PC-9 (cell line): ENCODE measurements at regions not wholly inside any gene's neighbourhood (a gene's known extent, or its start where the extent isn't known, plus 50 kb on each side); places are given as distances from the start of the nearest gene placed in this dataset.

ENCODE experiments used
- BruUV-seq: library from RNA; stranded (reverse); fragments of 400-500 nt; replicated peaks from 2 replicates; lab custom pipeline; 2021; lab: Mats Ljungman, UMichigan
- CTCF ChIA-PET: fragments of 300-600 bp; sonication (Branson Sonifier 250); formaldehyde crosslinking; loops from one replicate; lab custom pipeline; 2022; ENCODE audit warnings: antibody characterized with exemption; lab: Charles Lee
- POLR2A ChIA-PET: fragments of 300-600 bp; sonication (Branson Sonifier 250); formaldehyde crosslinking; loops from one replicate; lab custom pipeline; 2022; ENCODE audit warnings: antibody characterized with exemption; ENCODE audit not compliant: unreplicated experiment; lab: Charles Lee
- DNase-seq, 2 experiments: peaks; one replicate each; pipeline versions ENCODE4 v3.0.0 to v3.0.0-alpha.2; 2015 to 2022; ENCODE audit warnings: mixed read lengths in 1 of 2
- H2AFZ ChIP-seq: fragments of 200-600 bp; sonication (generic); 2 replicates; pipeline ENCODE4 v1.8.1; 2017; ENCODE audit warnings: antibody characterized with exemption
- H3F3A ChIP-seq: fragments of 200-600 bp; sonication (generic); 2 replicates; pipeline ENCODE4 v1.8.1; 2017; ENCODE audit warnings: antibody characterized with exemption, mild to moderate bottlenecking, low read depth; ENCODE audit not compliant: insufficient read depth
- H3K27ac ChIP-seq: fragments of 200-600 bp; sonication (generic); 2 replicates; pipeline ENCODE4 v1.6.1; 2016; ENCODE audit warnings: mixed run types
- H3K27me3 ChIP-seq: fragments of 200-600 bp; sonication (generic); 2 replicates; pipeline ENCODE4 v1.6.1; 2016; ENCODE audit warnings: low read depth, mixed run types; ENCODE audit not compliant: insufficient read depth
- H3K36me3 ChIP-seq: fragments of 200-600 bp; sonication (generic); 2 replicates; pipeline ENCODE4 v1.6.1; 2016; ENCODE audit warnings: low read depth, mixed run types
- H3K4me1 ChIP-seq: fragments of 200-600 bp; sonication (generic); replicated peaks from 2 replicates; pipeline ENCODE4 v1.6.1; 2016; ENCODE audit warnings: mixed run types; ENCODE audit not compliant: insufficient read depth
- H3K4me2 ChIP-seq: fragments of 200-600 bp; sonication (generic); 2 replicates; pipeline ENCODE4 v1.6.1; 2017; ENCODE audit warnings: mixed run types
- H3K4me3 ChIP-seq: fragments of 200-600 bp; sonication (generic); 2 replicates; pipeline ENCODE4 v1.6.1; 2016; ENCODE audit warnings: mixed run types
- H3K79me2 ChIP-seq: fragments of 200-600 bp; sonication (generic); 2 replicates; pipeline ENCODE4 v1.6.1; 2017; ENCODE audit warnings: low read depth, mixed run types
- H3K9me2 ChIP-seq: fragments of 200-600 bp; sonication (generic); 2 replicates; pipeline ENCODE4 v1.8.1; 2017; ENCODE audit warnings: mild to moderate bottlenecking; ENCODE audit not compliant: insufficient read depth
- H3K9me3 ChIP-seq: fragments of 200-600 bp; sonication (generic); 2 replicates; pipeline ENCODE4 v1.8.1; 2016; ENCODE audit warnings: low read depth; ENCODE audit not compliant: insufficient read depth
- H4K20me1 ChIP-seq: fragments of 200-600 bp; sonication (generic); 2 replicates; pipeline ENCODE4 v1.8.1; 2017; ENCODE audit not compliant: insufficient read depth
- EZH2 ChIP-seq: fragments of 200-600 bp; sonication (generic); IDR thresholded peaks from 2 replicates; pipeline ENCODE4 v1.8.0; 2017; ENCODE audit warnings: antibody characterized with exemption, low read depth
- intact Hi-C: fragments of 100-400 bp; cut with micrococcal nuclease; formaldehyde crosslinking; loops from one replicate; pipeline ENCODE4 v1.10.0; 2022; ENCODE audit not compliant: unreplicated experiment
- TF ChIP-seq, protein P1 (sequence below): fragments of 200-600 bp; sonication (generic); conservative IDR thresholded peaks from 2 replicates; pipeline ENCODE4 v1.6.1; 2017; ENCODE audit warnings: mixed run types, antibody characterized with exemption, mild to moderate bottlenecking, moderate library complexity

DNA sequence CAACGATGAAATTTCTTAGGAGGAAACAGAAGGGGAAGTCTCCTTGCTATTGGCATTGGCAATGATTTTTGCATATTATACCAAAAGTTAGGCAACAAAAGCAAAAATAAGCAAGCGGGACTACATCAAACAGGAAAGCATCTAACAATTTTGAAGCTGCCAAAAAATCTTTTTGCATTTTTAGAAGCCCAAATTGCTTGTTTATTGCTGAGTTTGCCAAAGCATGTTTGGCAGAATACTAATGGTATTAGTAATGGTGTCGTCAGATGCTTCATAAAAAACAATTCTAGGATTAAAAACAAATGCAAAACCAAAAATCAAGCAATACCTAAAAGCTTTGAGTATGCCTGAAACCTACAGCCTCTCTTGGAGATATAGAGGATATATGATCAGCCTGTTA is 80.0 kb downstream of the GALR1 start:
- H2AFZ ChIP-seq = no peak overlapping the region
- intact Hi-C loops = no loop called here
- no peaks in the 10 kb centered on the region for H3K36me3 ChIP-seq
- peaks cover 34% of the 10 kb centered on the region for H3K27me3 ChIP-seq
- no peak for DNase-seq
- H3K27ac ChIP-seq = no peak overlapping the region
- CTCF ChIA-PET = no interaction called here
- H3K4me2 ChIP-seq = no peak overlapping the region
- POLR2A ChIA-PET = no interaction called here
- no peak for TF ChIP-seq EZH2
- TF ChIP-seq, protein P1, sequence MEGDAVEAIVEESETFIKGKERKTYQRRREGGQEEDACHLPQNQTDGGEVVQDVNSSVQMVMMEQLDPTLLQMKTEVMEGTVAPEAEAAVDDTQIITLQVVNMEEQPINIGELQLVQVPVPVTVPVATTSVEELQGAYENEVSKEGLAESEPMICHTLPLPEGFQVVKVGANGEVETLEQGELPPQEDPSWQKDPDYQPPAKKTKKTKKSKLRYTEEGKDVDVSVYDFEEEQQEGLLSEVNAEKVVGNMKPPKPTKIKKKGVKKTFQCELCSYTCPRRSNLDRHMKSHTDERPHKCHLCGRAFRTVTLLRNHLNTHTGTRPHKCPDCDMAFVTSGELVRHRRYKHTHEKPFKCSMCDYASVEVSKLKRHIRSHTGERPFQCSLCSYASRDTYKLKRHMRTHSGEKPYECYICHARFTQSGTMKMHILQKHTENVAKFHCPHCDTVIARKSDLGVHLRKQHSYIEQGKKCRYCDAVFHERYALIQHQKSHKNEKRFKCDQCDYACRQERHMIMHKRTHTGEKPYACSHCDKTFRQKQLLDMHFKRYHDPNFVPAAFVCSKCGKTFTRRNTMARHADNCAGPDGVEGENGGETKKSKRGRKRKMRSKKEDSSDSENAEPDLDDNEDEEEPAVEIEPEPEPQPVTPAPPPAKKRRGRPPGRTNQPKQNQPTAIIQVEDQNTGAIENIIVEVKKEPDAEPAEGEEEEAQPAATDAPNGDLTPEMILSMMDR = no peak
- no peaks in the 10 kb centered on the region for H3K79me2 ChIP-seq
- no TSS peak for BruUV-seq
- H3K4me1 ChIP-seq = no peaks in the 10 kb centered on the region
- H3K9me3 ChIP-seq = no peaks in the 10 kb centered on the region; the same call in 1 of the 2 replicates
- H3K9me2 ChIP-seq = no peaks in the 10 kb centered on the region
- H4K20me1 ChIP-seq = no peaks in the 10 kb centered on the region
- H3F3A ChIP-seq = no peaks in the 10 kb centered on the region
- no peak overlapping the region for H3K4me3 ChIP-seq

DNA sequence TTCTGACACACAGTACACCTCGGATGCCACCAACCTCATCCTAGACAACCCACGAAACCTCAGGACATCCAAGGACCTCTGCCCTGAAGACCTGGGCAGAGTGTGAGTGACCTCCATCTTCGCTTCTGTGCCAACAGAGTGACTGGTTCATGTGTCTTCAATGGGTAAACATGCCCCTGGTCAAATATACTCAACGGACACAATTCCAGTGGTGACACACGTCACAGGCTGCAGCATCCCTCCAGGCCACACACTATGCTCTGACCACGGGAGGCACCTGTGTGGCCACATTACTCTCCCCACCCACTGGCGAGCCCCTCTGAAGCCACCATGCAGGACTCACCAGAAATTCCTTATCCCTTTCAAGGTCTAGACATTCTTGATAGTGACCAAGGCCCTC is 85.2 kb downstream of the GALR1 start:
- no TSS peak for BruUV-seq
- H3K27ac ChIP-seq = no peak overlapping the region
- CTCF ChIA-PET = no interaction called here
- no peak overlapping the region for H3K4me2 ChIP-seq
- H3K9me3 ChIP-seq = no peaks in the 10 kb centered on the region; the same call in 1 of the 2 replicates
- POLR2A ChIA-PET = no interaction called here
- no peaks in the 10 kb centered on the region for H3K79me2 ChIP-seq
- intact Hi-C loops = no loop called here
- no peaks in the 10 kb centered on the region for H3K4me1 ChIP-seq
- H3K27me3 ChIP-seq = peaks cover 76% of the 10 kb centered on the region
- no peak for DNase-seq
- H2AFZ ChIP-seq = no peak overlapping the region
- H4K20me1 ChIP-seq = no peaks in the 10 kb centered on the region
- H3K9me2 ChIP-seq = no peaks in the 10 kb centered on the region
- no peak overlapping the region for H3K4me3 ChIP-seq
- no peaks in the 10 kb centered on the region for H3K36me3 ChIP-seq
- H3F3A ChIP-seq = no peaks in the 10 kb centered on the region
- TF ChIP-seq, protein P1 = no peak
- no peak for TF ChIP-seq EZH2

DNA sequence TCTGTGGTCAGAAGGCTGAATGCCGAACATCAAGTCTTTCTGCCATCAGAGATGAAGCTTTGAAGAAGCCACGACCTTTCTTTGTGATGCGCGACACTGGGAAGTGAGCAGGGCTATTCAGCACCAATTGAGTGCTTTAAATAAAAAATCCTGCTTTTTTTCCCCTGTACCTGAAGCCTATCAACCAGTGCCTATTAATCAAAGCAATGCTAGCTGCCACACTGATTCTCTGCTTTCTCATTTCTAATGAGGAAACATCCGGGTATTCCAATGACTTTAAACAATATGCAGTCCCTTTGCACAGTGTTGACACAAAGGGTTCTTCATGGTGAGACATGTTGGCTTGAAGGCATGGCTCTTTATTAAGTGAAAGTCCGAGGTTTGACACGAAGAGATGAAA is 88.0 kb downstream of the GALR1 start:
- DNase-seq = no peak
- H3K4me3 ChIP-seq = no peak overlapping the region
- intact Hi-C loops = no loop called here
- H4K20me1 ChIP-seq = no peaks in the 10 kb centered on the region
- no peaks in the 10 kb centered on the region; the same call in 1 of the 2 replicates for H3K9me3 ChIP-seq
- no peaks in the 10 kb centered on the region for H3K36me3 ChIP-seq
- ChIA-PET CTCF (no interaction called here), POLR2A (no interaction called here)
- no peak for TF ChIP-seq EZH2
- TF ChIP-seq, protein P1 = no peak
- H3K4me2 ChIP-seq = no peak overlapping the region
- no peaks in the 10 kb centered on the region for H3K9me2 ChIP-seq
- H2AFZ ChIP-seq = no peak overlapping the region
- BruUV-seq = no TSS peak
- H3K27ac ChIP-seq = no peak overlapping the region
- no peaks in the 10 kb centered on the region for H3F3A ChIP-seq
- no peaks in the 10 kb centered on the region for H3K79me2 ChIP-seq
- H3K4me1 ChIP-seq = no peaks in the 10 kb centered on the region
- H3K27me3 ChIP-seq = peaks cover 93% of the 10 kb centered on the region
